Breast epithelium (tissue), 4 donors: ENCODE measurements at regions not wholly inside any gene's neighbourhood (a gene's known extent, or its start where the extent isn't known, plus 50 kb on each side); places are given as distances from the start of the nearest gene placed in this dataset.
"Not testable (repeated sequence)": the region's sequence is repeated elsewhere in the genome, so short reads cannot be mapped to it uniquely, and the experiment has no call there.

Experiments
- DNase-seq, 2 donors: peaks; one replicate each; pipeline ENCODE4 v3.0.0-alpha.2; 2019; ENCODE audit warnings: low spot score in 2 of 2
- H3K27ac ChIP-seq, 2 donors: fragments of 200-600 bp; sonication (generic) in 1 of 2; one replicate each; pipeline ENCODE4 v1.5.1; 2016 to 2019; ENCODE audit warnings: mild to moderate bottlenecking in 1 of 2
- H3K27me3 ChIP-seq, 2 donors: fragments of 200-600 bp; sonication (generic) in 1 of 2; one replicate each; pipeline versions ENCODE4 v1.5.1 to v1.6.0; 2017 to 2019; ENCODE audit warnings: control low read depth in 1 of 2, mild to moderate bottlenecking in 1 of 2
- H3K36me3 ChIP-seq: fragments of 200-600 bp; one replicate; pipeline ENCODE4 v1.5.1; 2019
- H3K4me1 ChIP-seq, 2 donors: fragments of 200-600 bp; sonication (generic); one replicate each; pipeline ENCODE4 v1.5.1; 2016 to 2019; ENCODE audit warnings: control low read depth in 1 of 2
- H3K4me3 ChIP-seq, 3 donors: fragments of 200-600 bp; sonication (generic); 1 replicate in 2 of 3; 2 replicates in 1 of 3; pipeline ENCODE4 v1.5.1; 2016 to 2019; ENCODE audit warnings: mild to moderate bottlenecking in 3 of 3, moderate library complexity in 2 of 3
- H3K9me3 ChIP-seq, 2 donors: fragments of 200-600 bp; sonication (generic) in 1 of 2; one replicate each; pipeline ENCODE4 v1.5.1; 2016 to 2019; ENCODE audit warnings: control low read depth in 1 of 2
- CTCF ChIP-seq, 3 donors: fragments of 450-650 bp; IDR thresholded peaks; one replicate each; pipeline ENCODE4 v1.5.1; 2016 to 2017; ENCODE audit warnings: antibody characterized with exemption in 3 of 3, mild to moderate bottlenecking in 3 of 3, moderate library complexity in 3 of 3
- POLR2A ChIP-seq: fragments of 450-650 bp; IDR thresholded peaks from one replicate; pipeline ENCODE4 v1.6.1; 2016; ENCODE audit warnings: antibody characterized with exemption, mild to moderate bottlenecking, moderate library complexity
- POLR2AphosphoS5 ChIP-seq, 3 donors: sonication (generic); formaldehyde crosslinking; IDR thresholded peaks; one replicate each; pipeline ENCODE4 v1.6.1; 2017; ENCODE audit warnings: antibody characterized with exemption in 3 of 3
- intact Hi-C: fragments of 100-400 bp; cut with DNase I; formaldehyde crosslinking; loops from one replicate; pipeline ENCODE4 v1.15.1; 2023; ENCODE audit warnings: low total_unique reads

DNA sequence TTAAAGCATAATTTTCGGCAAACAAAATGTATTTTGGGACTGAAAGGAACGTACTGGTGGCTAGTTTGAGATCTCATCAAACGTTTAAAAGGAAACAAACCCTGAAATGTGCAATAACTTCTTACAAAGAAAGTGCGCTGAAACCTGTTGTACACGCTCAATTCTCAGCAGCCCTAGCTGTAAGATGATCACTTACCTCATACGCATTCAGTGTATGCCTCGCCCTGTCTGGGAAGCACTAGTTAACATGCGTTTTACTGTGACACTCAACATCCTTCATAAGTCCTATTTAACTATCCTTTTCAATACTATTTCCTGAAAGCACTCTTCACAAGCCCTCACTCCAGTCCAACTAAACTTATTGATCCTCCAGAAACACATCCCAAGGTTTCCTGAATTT is 485.0 kb upstream of the EDIL3 start:
- H3K27me3 ChIP-seq: no peaks in the 10 kb centered on the region
- H3K36me3 ChIP-seq: no peaks in the 10 kb centered on the region
- no peaks in the 10 kb centered on the region for H3K4me1 ChIP-seq
- H3K27ac ChIP-seq: no peak overlapping the region
- no peak for DNase-seq
- no peaks in the 10 kb centered on the region for H3K9me3 ChIP-seq
- intact Hi-C loops: loop anchor here (5.0 kb wide), 1 partner anchor 242 kb away; no protein-coding TSS in a partner anchor
- no peak overlapping the region for H3K4me3 ChIP-seq
- TF ChIP-seq POLR2A: no peak
- no peak for TF ChIP-seq POLR2AphosphoS5 (IDR thresholded peaks at IDR 0.05)

DNA sequence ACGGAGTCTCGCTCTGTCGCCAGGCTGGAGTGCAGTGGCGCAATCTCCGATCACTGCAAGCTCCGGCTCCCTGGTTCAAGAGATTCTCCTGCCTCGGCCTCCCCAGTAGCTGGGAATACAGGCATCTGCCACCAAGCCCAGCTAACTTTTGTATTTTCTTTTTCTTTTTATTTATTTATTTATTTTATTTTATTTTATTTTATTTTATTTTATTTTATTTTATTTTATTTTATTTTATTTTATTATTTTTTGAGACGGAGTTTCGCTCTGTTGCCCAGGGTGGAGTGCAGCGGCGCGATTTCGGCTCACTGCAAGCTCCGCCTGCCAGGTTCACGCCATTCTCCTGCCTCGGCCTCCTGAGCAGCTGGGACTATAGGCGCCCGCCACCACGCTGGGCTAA is 479.3 kb upstream of the EDIL3 start:
- intact Hi-C loops, H3K27ac ChIP-seq, H3K36me3 ChIP-seq, H3K27me3 ChIP-seq, H3K4me1 ChIP-seq, H3K9me3 ChIP-seq, H3K4me3 ChIP-seq, DNase-seq: not testable (repeated sequence)

DNA sequence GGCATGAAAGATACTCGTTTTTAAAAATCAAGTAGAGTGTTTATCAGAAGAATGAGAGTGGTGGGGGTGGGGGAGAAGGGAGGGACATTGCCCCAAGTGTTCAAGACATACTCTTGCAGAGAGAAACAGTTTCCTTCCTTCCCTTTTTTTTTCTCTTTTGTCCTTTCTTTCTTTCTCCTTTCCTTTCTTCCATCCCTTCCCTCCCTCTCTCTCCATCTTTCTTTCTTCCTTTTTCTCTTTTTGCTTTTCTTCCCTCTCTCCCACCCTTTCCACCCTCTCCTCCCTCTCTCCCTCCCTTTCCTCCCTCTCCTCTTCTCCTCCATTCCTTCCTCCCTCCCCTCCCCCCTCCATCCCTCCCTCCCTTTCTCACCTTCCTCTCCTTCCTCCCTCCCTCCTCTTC is 478.3 kb upstream of the EDIL3 start:
- Histone ChIP-seq H3K4me3 (no peak overlapping the region), H3K4me1 (no peaks in the 10 kb centered on the region), H3K9me3 (no peaks in the 10 kb centered on the region), H3K27ac (no peak overlapping the region), H3K27me3 (no peaks in the 10 kb centered on the region), H3K36me3 (no peaks in the 10 kb centered on the region)
- no peak for TF ChIP-seq POLR2AphosphoS5 (IDR thresholded peaks at IDR 0.05)
- DNase-seq: no peak
- intact Hi-C loops: no loop called here

- Histone ChIP-seq H3K4me1 (no peaks in the 10 kb centered on the region), H3K27ac (no peak overlapping the region), H3K36me3 (no peaks in the 10 kb centered on the region), H3K4me3 (no peak overlapping the region), H3K27me3 (no peaks in the 10 kb centered on the region), H3K9me3 (peaks cover 0 to 3% of the 10 kb centered on the region in 2 donors)
- intact Hi-C loops: no loop called here
- TF ChIP-seq POLR2AphosphoS5 (IDR thresholded peaks at IDR 0.05): no peak
- no peak for TF ChIP-seq POLR2A
- TF ChIP-seq CTCF (IDR thresholded peaks at IDR 0.05): no peak
- no peak for DNase-seq
Observed at GRCh38 chr5:84862132-84862531, 477.5 kb upstream of the EDIL3 start.

GRCh38 chr5:84861306-84861705 is 476.6 kb upstream of the EDIL3 start:
- Histone ChIP-seq H3K9me3 (peaks cover 0 to 7% of the 10 kb centered on the region in 2 donors), H3K27ac (no peak overlapping the region), H3K27me3 (no peaks in the 10 kb centered on the region), H3K4me3 (no peak overlapping the region), H3K4me1 (no peaks in the 10 kb centered on the region), H3K36me3 (no peaks in the 10 kb centered on the region)
- TF ChIP-seq CTCF (IDR thresholded peaks at IDR 0.05): no peak
- no peak for TF ChIP-seq POLR2AphosphoS5 (IDR thresholded peaks at IDR 0.05)
- TF ChIP-seq POLR2A: no peak
- DNase-seq: no peak
- intact Hi-C loops: no loop called here

DNA sequence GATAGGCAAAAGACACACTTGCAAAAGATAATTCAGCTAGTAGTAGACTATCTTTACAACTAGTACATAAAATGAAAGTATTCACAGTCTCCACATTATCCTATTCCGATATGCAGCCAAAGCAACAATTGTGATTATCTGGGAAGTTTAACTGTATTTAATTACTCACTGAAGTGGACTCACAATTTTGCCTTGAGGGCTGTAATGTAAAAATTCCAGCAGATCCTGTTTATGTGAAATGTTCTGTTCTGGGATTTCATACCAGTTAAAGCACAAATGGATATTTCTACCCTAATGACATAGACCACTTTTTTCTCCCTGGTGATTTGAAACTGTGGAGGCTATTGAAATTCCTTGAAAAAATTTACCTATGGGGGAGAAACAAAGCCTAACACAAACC is 474.4 kb upstream of the EDIL3 start:
- H3K9me3 ChIP-seq: peaks cover 0 to 7% of the 10 kb centered on the region in 2 donors
- TF ChIP-seq CTCF (IDR thresholded peaks at IDR 0.05) (no peak), POLR2A (no peak), POLR2AphosphoS5 (IDR thresholded peaks at IDR 0.05) (no peak)
- H3K36me3 ChIP-seq: no peaks in the 10 kb centered on the region
- H3K27me3 ChIP-seq: no peaks in the 10 kb centered on the region
- H3K27ac ChIP-seq: no peak overlapping the region
- intact Hi-C loops: no loop called here
- H3K4me1 ChIP-seq: no peaks in the 10 kb centered on the region
- no peak for DNase-seq
- no peak overlapping the region for H3K4me3 ChIP-seq

GRCh38 chr5:84831701-84832100 is 447.0 kb upstream of the EDIL3 start:
- TF ChIP-seq POLR2A: no peak
- TF ChIP-seq CTCF (IDR thresholded peaks at IDR 0.05): no peak
- no peak for TF ChIP-seq POLR2AphosphoS5 (IDR thresholded peaks at IDR 0.05)
- H3K27me3 ChIP-seq: no peaks in the 10 kb centered on the region
- H3K4me1 ChIP-seq: no peaks in the 10 kb centered on the region
- no peak for DNase-seq
- intact Hi-C loops: no loop called here
- H3K27ac ChIP-seq: no peak overlapping the region
- H3K9me3 ChIP-seq: peaks cover 7 to 15% of the 10 kb centered on the region in 2 donors
- H3K4me3 ChIP-seq: no peak overlapping the region
- H3K36me3 ChIP-seq: no peaks in the 10 kb centered on the region
